Muscle of arm (tissue), 1 donor: ENCODE measurements at regions not wholly inside any gene's neighbourhood (a gene's known extent, or its start where the extent isn't known, plus 50 kb on each side); places are given as distances from the start of the nearest gene placed in this dataset.
"Not testable (repeated sequence)": the region's sequence is repeated elsewhere in the genome, so short reads cannot be mapped to it uniquely, and the experiment has no call there.

ENCODE experiments used
- DNase-seq: peaks from one replicate; pipeline ENCODE4 v3.0.0-alpha.2; 2013

- no peak for DNase-seq
These were observed 143.4 kb upstream of the ADO start for GRCh38 chr10:62661143-62661542.

GRCh38 chr10:62662486-62662885, 142.0 kb upstream of the ADO start:
- no peak for DNase-seq

GRCh38 chr10:62665771-62666170, 138.7 kb upstream of the ADO start:
- DNase-seq, result no peak

GRCh38 chr10:62666275-62666674, 138.2 kb upstream of the ADO start:
- DNase-seq, result no peak

- DNase-seq, result no peak
These were observed 135.2 kb upstream of the ADO start for GRCh38 chr10:62669341-62669740.

- DNase-seq, result no peak
These were observed 133.4 kb upstream of the ADO start for GRCh38 chr10:62671104-62671503.

- no peak for DNase-seq
These were observed 123.1 kb upstream of the ADO start for GRCh38 chr10:62681211-62681940.

- no peak for DNase-seq
These were observed 119.6 kb upstream of the ADO start for GRCh38 chr10:62684911-62685310.

GRCh38 chr10:62687230-62687748, 117.2 kb upstream of the ADO start:
- DNase-seq, result no peak

- no peak for DNase-seq
These were observed 115.4 kb upstream of the ADO start for GRCh38 chr10:62688971-62689700.

GRCh38 chr10:62689712-62690111, 114.8 kb upstream of the ADO start:
- DNase-seq, result peak; percentile 53

GRCh38 chr10:62690703-62691102, 113.8 kb upstream of the ADO start:
- DNase-seq, result no peak

- peak; percentile 56 for DNase-seq
These were observed 113.2 kb upstream of the ADO start for GRCh38 chr10:62691336-62691735.

GRCh38 chr10:62692085-62692484, 112.4 kb upstream of the ADO start:
- peak; percentile 7 for DNase-seq

GRCh38 chr10:62693306-62693705, 111.2 kb upstream of the ADO start:
- no peak for DNase-seq

GRCh38 chr10:62694537-62695126, 109.9 kb upstream of the ADO start:
- no peak for DNase-seq

GRCh38 chr10:62696798-62697197, 107.7 kb upstream of the ADO start:
- DNase-seq, result no peak

GRCh38 chr10:62699148-62699547, 105.4 kb upstream of the ADO start:
- DNase-seq, result no peak

GRCh38 chr10:62704121-62704520, 100.4 kb upstream of the ADO start:
- not testable (repeated sequence) for DNase-seq

GRCh38 chr10:62705789-62706188, 98.7 kb upstream of the ADO start:
- DNase-seq, result no peak

- no peak for DNase-seq
These were observed 96.7 kb upstream of the ADO start for GRCh38 chr10:62707810-62708209.

- no peak for DNase-seq
These were observed 96.0 kb upstream of the ADO start for GRCh38 chr10:62708569-62708968.

- DNase-seq, result no peak
These were observed 95.3 kb upstream of the ADO start for GRCh38 chr10:62709200-62709599.
